ENCODE measurements at regions not wholly inside any gene's neighbourhood (a gene's known extent, or its start where the extent isn't known, plus 50 kb on each side); places are given as distances from the start of the nearest gene placed in this dataset.

- no peaks in the 10 kb centered on the region for H3K9me3 ChIP-seq (ENCODE audit: control insufficient read depth, insufficient read depth, low read length)
- no peaks in the 10 kb centered on the region for H3K27me3 ChIP-seq (ENCODE audit: control insufficient read depth, insufficient read depth, low read length)
- no peaks in the 10 kb centered on the region for H3K36me3 ChIP-seq (ENCODE audit: control insufficient read depth, insufficient read depth, low read length)
- H3K4me1 ChIP-seq (ENCODE audit: control insufficient read depth, insufficient read depth, low read length): peaks cover 14% of the 10 kb centered on the region
- H3K9ac ChIP-seq (ENCODE audit: low read depth, low read length): no peak overlapping the region
- H3K4me3 ChIP-seq (ENCODE audit: low read depth, low read length): no peak overlapping the region
Observed at GRCh38 chr3:72698154-72698917, 149.9 kb downstream of the SHQ1 start.

- Histone ChIP-seq H3K9ac (ENCODE audit: low read depth, low read length) (no peak overlapping the region), H3K4me1 (ENCODE audit: control insufficient read depth, insufficient read depth, low read length) (peaks cover 14% of the 10 kb centered on the region), H3K27me3 (ENCODE audit: control insufficient read depth, insufficient read depth, low read length) (no peaks in the 10 kb centered on the region), H3K4me3 (ENCODE audit: low read depth, low read length) (no peak overlapping the region), H3K36me3 (ENCODE audit: control insufficient read depth, insufficient read depth, low read length) (no peaks in the 10 kb centered on the region), H3K9me3 (ENCODE audit: control insufficient read depth, insufficient read depth, low read length) (no peaks in the 10 kb centered on the region)
Observed at GRCh38 chr3:72697717-72698116, 150.5 kb downstream of the SHQ1 start.

- Histone ChIP-seq H3K9ac (ENCODE audit: low read depth, low read length) (no peak overlapping the region), H3K9me3 (ENCODE audit: control insufficient read depth, insufficient read depth, low read length) (no peaks in the 10 kb centered on the region), H3K27me3 (ENCODE audit: control insufficient read depth, insufficient read depth, low read length) (no peaks in the 10 kb centered on the region), H3K4me1 (ENCODE audit: control insufficient read depth, insufficient read depth, low read length) (peaks cover 14% of the 10 kb centered on the region), H3K4me3 (ENCODE audit: low read depth, low read length) (no peak overlapping the region), H3K36me3 (ENCODE audit: control insufficient read depth, insufficient read depth, low read length) (no peaks in the 10 kb centered on the region)
Observed at GRCh38 chr3:72696815-72697214, 151.4 kb downstream of the SHQ1 start.

- Histone ChIP-seq H3K4me3 (ENCODE audit: low read depth, low read length) (no peak overlapping the region), H3K36me3 (ENCODE audit: control insufficient read depth, insufficient read depth, low read length) (no peaks in the 10 kb centered on the region), H3K9ac (ENCODE audit: low read depth, low read length) (no peak overlapping the region), H3K9me3 (ENCODE audit: control insufficient read depth, insufficient read depth, low read length) (no peaks in the 10 kb centered on the region), H3K4me1 (ENCODE audit: control insufficient read depth, insufficient read depth, low read length) (peaks cover 14% of the 10 kb centered on the region), H3K27me3 (ENCODE audit: control insufficient read depth, insufficient read depth, low read length) (no peaks in the 10 kb centered on the region)
Observed at GRCh38 chr3:72694398-72694797, 153.8 kb downstream of the SHQ1 start.

- peaks cover 8% of the 10 kb centered on the region for H3K4me1 ChIP-seq (ENCODE audit: control insufficient read depth, insufficient read depth, low read length)
- no peaks in the 10 kb centered on the region for H3K27me3 ChIP-seq (ENCODE audit: control insufficient read depth, insufficient read depth, low read length)
- no peak overlapping the region for H3K4me3 ChIP-seq (ENCODE audit: low read depth, low read length)
- H3K9ac ChIP-seq (ENCODE audit: low read depth, low read length): no peak overlapping the region
- no peaks in the 10 kb centered on the region for H3K36me3 ChIP-seq (ENCODE audit: control insufficient read depth, insufficient read depth, low read length)
- H3K9me3 ChIP-seq (ENCODE audit: control insufficient read depth, insufficient read depth, low read length): no peaks in the 10 kb centered on the region
Observed at GRCh38 chr3:72692990-72693389, 155.3 kb downstream of the SHQ1 start.

- H3K4me3 ChIP-seq (ENCODE audit: low read depth, low read length): no peak overlapping the region
- no peaks in the 10 kb centered on the region for H3K36me3 ChIP-seq (ENCODE audit: control insufficient read depth, insufficient read depth, low read length)
- no peaks in the 10 kb centered on the region for H3K27me3 ChIP-seq (ENCODE audit: control insufficient read depth, insufficient read depth, low read length)
- H3K9ac ChIP-seq (ENCODE audit: low read depth, low read length): no peak overlapping the region
- no peaks in the 10 kb centered on the region for H3K4me1 ChIP-seq (ENCODE audit: control insufficient read depth, insufficient read depth, low read length)
- no peaks in the 10 kb centered on the region for H3K9me3 ChIP-seq (ENCODE audit: control insufficient read depth, insufficient read depth, low read length)
Observed at GRCh38 chr3:72690629-72691028, 157.6 kb downstream of the SHQ1 start.

GRCh38 chr3:72682936-72683452 is 165.3 kb downstream of the SHQ1 start:
- H3K9me3 ChIP-seq (ENCODE audit: control insufficient read depth, insufficient read depth, low read length): no peaks in the 10 kb centered on the region
- no peaks in the 10 kb centered on the region for H3K27me3 ChIP-seq (ENCODE audit: control insufficient read depth, insufficient read depth, low read length)
- H3K4me1 ChIP-seq (ENCODE audit: control insufficient read depth, insufficient read depth, low read length): no peaks in the 10 kb centered on the region
- H3K36me3 ChIP-seq (ENCODE audit: control insufficient read depth, insufficient read depth, low read length): no peaks in the 10 kb centered on the region
- no peak overlapping the region for H3K9ac ChIP-seq (ENCODE audit: low read depth, low read length)
- H3K4me3 ChIP-seq (ENCODE audit: low read depth, low read length): no peak overlapping the region

GRCh38 chr3:72681598-72681997 is 166.6 kb downstream of the SHQ1 start:
- no peaks in the 10 kb centered on the region for H3K36me3 ChIP-seq (ENCODE audit: control insufficient read depth, insufficient read depth, low read length)
- no peak overlapping the region for H3K9ac ChIP-seq (ENCODE audit: low read depth, low read length)
- H3K4me1 ChIP-seq (ENCODE audit: control insufficient read depth, insufficient read depth, low read length): no peaks in the 10 kb centered on the region
- H3K4me3 ChIP-seq (ENCODE audit: low read depth, low read length): no peak overlapping the region
- no peaks in the 10 kb centered on the region for H3K9me3 ChIP-seq (ENCODE audit: control insufficient read depth, insufficient read depth, low read length)
- H3K27me3 ChIP-seq (ENCODE audit: control insufficient read depth, insufficient read depth, low read length): no peaks in the 10 kb centered on the region

GRCh38 chr3:72680766-72681165 is 167.5 kb downstream of the SHQ1 start:
- Histone ChIP-seq H3K27me3 (ENCODE audit: control insufficient read depth, insufficient read depth, low read length) (no peaks in the 10 kb centered on the region), H3K4me3 (ENCODE audit: low read depth, low read length) (no peak overlapping the region), H3K9me3 (ENCODE audit: control insufficient read depth, insufficient read depth, low read length) (no peaks in the 10 kb centered on the region), H3K9ac (ENCODE audit: low read depth, low read length) (no peak overlapping the region), H3K36me3 (ENCODE audit: control insufficient read depth, insufficient read depth, low read length) (no peaks in the 10 kb centered on the region), H3K4me1 (ENCODE audit: control insufficient read depth, insufficient read depth, low read length) (no peaks in the 10 kb centered on the region)

- H3K9ac ChIP-seq (ENCODE audit: low read depth, low read length): no peak overlapping the region
- H3K4me3 ChIP-seq (ENCODE audit: low read depth, low read length): no peak overlapping the region
- H3K27me3 ChIP-seq (ENCODE audit: control insufficient read depth, insufficient read depth, low read length): no peaks in the 10 kb centered on the region
- no peaks in the 10 kb centered on the region for H3K9me3 ChIP-seq (ENCODE audit: control insufficient read depth, insufficient read depth, low read length)
- H3K4me1 ChIP-seq (ENCODE audit: control insufficient read depth, insufficient read depth, low read length): no peaks in the 10 kb centered on the region
- H3K36me3 ChIP-seq (ENCODE audit: control insufficient read depth, insufficient read depth, low read length): no peaks in the 10 kb centered on the region
Observed at GRCh38 chr3:72679540-72680198, 168.6 kb downstream of the SHQ1 start.

GRCh38 chr3:72678867-72679266 is 169.4 kb downstream of the SHQ1 start:
- Histone ChIP-seq H3K9ac (ENCODE audit: low read depth, low read length) (no peak overlapping the region), H3K4me3 (ENCODE audit: low read depth, low read length) (no peak overlapping the region), H3K36me3 (ENCODE audit: control insufficient read depth, insufficient read depth, low read length) (no peaks in the 10 kb centered on the region), H3K9me3 (ENCODE audit: control insufficient read depth, insufficient read depth, low read length) (no peaks in the 10 kb centered on the region), H3K4me1 (ENCODE audit: control insufficient read depth, insufficient read depth, low read length) (no peaks in the 10 kb centered on the region), H3K27me3 (ENCODE audit: control insufficient read depth, insufficient read depth, low read length) (no peaks in the 10 kb centered on the region)

GRCh38 chr3:72678380-72678779 is 169.9 kb downstream of the SHQ1 start:
- Histone ChIP-seq H3K36me3 (ENCODE audit: control insufficient read depth, insufficient read depth, low read length) (no peaks in the 10 kb centered on the region), H3K4me3 (ENCODE audit: low read depth, low read length) (no peak overlapping the region), H3K4me1 (ENCODE audit: control insufficient read depth, insufficient read depth, low read length) (no peaks in the 10 kb centered on the region), H3K27me3 (ENCODE audit: control insufficient read depth, insufficient read depth, low read length) (no peaks in the 10 kb centered on the region), H3K9ac (ENCODE audit: low read depth, low read length) (no peak overlapping the region), H3K9me3 (ENCODE audit: control insufficient read depth, insufficient read depth, low read length) (no peaks in the 10 kb centered on the region)
